ENCODE measurements at regions not wholly inside any gene's neighbourhood (a gene's known extent, or its start where the extent isn't known, plus 50 kb on each side); places are given as distances from the start of the nearest gene placed in this dataset.

DNA sequence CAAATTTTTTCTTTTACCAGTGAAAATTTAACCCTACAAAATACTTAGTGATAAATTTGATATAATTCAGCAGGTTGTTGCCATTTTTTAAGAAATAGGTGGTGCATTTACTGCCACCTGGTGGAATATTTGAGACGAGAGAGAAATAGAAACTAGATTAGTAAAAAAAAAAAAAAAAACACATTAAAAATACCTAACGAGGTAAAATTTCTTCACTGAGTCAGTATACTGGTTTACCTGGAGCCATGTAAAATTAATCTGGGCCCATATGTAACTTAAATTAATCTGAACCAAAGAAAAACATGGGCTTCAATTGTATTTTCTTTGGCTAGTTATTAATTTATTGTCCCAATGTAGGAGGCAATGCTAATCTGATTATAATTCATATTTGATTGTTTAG, 520.8 kb downstream of the EPM2A start:
- DNase-seq: no peak

DNA sequence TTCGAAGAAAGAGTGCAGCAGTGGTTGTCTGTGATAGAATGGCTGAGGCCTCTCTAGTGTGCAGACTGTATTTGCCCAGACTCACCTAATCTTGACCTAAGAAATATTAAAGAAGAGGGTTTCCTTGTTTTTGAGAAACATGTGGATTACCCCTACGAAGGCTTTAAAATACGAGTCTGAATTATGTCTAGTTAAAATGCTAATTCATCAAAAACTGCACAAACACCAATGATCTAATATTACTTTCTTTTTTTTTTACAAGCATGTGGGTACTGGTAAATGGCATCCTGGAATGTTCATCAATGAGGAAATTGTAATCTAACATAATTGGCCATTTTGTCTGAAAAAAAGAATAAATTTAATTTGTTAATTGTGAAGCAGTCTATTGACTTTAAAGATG, 510.9 kb downstream of the EPM2A start:
- no peak for DNase-seq

DNA sequence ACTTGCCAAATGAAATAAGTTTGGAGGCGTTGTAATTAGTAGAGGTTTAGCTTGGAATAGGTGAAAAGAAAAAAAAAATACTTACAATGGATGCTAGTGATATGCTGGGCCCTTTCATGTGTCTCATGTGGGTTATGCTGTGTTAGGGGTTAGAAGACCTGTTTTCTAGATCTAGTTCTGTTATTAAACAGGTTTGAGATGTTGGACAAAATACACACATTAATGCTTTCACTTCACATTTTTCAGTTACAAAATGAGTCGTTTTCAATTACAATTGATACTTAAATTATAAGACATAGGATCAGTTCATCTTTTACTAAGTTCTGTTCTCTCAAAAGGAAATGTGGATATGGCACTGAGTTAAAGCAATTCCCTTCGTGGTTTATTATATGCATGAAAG, 509.8 kb downstream of the EPM2A start:
- no peak for DNase-seq

DNA sequence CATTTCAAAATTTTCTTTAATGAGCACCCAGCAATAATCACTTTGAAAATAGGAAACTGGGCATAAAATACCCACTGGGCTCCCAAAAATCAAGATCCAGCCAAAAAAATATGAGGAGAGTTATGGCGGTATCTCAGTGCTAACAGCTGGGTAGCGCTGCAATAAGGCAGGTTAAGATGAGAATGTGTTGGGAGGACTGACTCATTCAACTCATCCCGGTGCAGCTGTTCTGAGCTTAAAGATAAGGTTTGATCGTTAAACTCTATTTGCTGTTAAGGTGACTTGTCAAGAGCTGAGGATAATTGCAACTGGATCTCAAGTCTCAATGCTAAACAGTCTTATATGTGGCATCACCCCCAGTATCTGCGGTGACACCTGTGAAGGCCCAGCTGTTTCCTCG, 507.7 kb downstream of the EPM2A start:
- DNase-seq: no peak

DNA sequence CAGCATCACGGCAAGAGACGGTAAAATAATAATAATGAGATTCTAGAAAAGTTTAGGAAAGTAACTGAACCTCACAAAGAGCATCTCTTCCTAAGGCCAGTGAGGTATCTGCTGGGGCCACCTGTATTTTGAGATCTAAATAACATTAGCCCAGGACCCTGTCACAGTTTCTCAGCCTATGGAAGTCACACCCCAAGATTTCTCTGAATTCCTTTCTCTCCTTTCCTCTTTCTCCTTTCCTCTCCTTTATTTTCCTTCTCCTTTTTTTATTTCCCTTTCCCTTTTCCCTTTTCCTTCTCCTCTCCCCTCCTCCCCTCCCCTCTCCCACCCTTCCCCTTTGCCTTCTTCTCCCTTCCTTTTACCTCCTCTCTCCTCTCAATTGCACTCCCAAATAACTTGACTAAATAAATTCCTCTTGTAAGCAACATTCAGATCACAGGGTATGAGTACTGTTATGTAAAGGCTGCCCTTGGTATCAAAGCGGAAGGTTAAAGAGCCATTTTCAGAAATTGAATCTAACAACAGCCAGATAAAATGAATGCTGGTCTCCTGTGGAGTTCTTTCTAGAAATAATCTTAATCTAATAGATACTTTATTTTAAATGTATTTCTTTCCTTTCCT, 506.2 kb downstream of the EPM2A start:
- no peak for DNase-seq

DNA sequence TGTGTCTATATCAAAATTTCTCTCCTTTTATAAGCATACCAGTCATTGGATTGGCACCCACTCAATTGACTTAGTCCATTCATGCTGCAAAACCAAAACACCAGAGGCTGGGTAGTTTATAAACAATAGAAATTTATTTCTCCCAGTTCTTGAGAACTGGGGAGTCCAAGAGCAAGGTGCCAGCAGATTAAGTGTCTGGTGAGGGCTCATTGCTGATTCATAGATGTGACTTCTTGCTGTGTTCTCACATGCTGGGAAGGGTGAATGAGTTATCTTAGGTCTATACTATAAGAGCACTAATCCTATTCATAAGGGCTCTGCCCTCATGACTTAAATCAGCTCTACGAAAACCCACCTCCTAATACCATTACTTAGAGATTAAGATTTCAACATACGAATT, 501.4 kb downstream of the EPM2A start:
- no peak for DNase-seq

DNA sequence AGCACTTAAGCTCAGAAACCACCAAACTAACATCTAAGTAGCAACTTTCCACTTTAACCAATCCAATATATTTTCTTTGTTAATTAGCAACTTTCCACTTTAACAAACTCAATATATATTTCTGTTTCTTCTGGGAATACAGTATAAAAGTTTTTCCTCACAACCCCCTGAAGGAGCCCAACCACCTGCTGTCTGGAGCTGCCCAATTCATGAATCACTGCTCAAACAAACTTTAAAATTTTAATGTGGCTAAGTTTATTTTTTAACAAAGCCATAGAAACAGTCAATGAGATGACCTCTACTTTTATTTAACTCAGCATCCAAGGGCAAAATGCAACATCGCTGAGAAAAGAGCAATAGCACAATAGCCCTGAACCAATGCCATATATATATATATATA, 500.1 kb downstream of the EPM2A start:
- DNase-seq: no peak

DNA sequence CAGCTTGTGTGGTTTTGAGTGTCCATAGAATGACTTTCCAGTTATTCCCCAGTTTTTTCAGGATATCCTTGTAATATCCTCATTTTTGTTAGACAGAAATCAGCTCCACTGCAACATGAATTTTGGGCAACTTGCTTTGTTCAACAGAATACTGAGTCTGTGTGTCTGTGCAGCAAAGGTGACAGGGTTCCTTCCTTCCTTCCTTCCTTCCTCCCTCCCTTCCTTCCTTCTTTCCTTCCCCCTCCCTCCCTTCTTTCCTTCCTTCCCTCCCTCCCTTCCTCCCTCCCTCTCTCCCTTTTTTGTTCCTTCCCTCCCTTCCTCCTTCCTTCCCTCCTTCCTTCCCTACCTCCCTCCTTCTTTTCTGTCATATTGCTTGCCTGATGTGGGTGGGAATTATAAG, 496.5 kb downstream of the EPM2A start:
- no peak for DNase-seq

DNA sequence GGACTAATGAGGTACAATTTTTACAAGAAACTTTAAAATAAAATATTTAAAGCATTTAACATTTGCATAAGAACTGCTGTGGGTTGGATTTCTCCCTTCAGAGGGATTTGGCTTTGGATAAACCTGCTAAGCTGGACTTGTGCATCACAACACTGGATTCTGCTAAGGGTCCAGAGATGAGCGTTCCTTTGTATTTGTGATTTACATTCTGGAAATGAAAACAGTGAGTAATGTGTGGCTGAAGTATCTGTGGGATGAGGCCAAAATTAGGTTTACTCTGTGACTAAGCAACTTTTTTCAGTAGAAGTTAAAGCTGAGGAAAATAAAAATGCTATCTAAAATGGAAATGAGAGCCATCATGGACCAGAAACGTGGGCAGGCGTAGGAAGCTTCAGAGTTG, 494.3 kb downstream of the EPM2A start:
- no peak for DNase-seq

DNA sequence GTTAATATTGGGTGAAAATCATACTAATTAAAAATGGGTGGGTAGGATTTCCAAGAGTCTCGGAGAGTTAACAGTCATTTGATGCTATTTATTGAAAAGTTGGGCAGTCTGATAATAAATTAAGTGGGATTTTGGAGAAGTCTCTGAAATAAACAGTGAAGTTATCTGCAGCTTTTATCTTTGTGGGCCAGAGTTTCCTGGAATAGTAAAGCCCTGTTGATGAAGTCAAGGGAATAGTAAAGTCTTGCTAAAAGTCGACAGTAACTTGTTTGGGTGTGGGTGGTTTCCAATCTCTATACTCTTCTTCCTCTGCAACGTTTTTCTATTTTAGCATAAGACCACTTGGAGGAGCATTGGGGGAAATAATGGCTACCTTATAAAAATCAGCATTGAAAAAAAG, 493.6 kb downstream of the EPM2A start:
- DNase-seq: no peak

DNA sequence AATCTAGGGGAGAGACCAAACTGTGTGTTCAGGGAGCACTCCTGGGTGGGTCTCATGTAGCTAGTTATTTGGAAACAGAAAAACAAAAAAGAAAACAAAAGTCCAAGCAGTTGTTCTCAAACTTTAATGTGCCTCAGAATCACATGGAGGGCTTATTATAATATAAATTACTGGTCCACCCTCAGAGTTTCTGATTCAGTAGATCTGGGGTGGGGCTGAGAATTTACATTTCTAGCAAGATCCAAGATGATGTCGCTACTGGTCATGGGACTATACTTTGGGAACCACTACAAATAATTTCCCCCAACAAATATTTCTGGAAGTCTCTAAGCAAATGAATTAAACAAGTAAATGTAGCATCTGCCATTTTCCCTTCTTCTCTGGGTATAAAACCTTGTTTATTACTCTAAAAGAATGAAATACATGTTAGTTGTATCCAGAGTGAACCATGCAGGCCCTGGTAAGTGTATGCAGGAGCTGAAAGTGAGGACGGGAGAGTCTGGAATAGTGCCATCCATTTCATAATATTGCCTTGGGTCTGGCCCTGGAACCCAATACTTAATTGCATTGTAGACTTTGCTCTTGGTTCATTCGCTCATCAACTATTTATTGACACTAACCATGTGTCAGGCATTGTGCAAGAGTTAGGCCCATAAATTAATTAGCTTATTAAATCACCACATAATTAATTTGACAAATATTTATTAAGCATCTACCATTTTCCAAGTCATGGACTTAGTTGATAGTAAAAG, 490.8 kb downstream of the EPM2A start:
- no peak for DNase-seq

DNA sequence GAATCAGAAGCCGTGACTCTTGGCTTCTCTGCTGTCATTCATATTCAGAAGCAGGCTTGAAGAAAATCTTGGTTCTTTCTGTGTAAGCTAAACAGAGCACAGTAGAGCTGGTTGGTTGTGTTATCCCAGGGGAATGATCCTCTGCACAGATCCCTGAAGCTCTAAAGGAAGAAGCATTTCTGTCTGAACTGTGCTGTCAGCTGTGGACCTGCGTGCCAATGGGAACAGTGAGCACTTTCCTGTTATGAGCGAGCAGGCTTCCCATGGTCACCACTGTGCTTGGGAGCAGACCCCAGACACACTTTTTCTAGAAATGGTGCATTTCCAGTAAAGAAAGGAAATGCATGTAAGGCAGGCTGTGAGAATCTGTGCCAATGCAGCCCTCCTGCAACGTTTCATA, 490.2 kb downstream of the EPM2A start:
- DNase-seq: no peak

DNA sequence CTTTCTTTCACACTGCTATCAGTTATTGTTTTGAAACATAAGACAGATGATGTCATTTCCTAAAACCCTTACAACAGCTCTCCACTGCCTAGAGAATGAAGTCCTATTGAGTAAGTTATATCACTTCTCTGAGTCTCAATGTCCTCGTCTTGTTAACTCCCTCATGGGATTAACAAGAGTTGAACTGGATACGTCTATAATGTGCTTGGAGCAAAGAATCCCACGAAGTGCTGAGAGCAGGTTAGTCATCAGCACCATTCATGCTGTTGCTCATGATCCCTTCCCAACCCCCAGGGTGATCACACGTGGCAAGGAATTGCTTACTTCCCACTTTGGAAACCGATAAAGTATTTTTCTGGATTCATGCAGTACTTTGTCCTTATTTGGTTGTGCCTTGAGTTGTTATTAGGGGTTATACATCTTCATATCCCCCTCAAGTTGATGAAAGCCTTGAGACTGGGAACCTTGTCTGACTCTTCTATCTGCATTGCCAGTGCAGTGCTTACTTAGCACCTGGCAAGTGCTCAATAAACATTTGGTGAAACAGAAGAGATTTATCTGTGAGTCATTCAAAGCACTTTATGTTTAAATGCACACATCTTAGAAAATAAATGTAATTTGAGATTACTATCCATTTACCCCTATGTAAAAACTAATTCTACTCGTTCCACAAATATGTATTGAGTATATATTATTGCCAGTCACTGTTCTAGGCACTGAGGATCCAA, 487.5 kb downstream of the EPM2A start:
- no peak for DNase-seq

DNA sequence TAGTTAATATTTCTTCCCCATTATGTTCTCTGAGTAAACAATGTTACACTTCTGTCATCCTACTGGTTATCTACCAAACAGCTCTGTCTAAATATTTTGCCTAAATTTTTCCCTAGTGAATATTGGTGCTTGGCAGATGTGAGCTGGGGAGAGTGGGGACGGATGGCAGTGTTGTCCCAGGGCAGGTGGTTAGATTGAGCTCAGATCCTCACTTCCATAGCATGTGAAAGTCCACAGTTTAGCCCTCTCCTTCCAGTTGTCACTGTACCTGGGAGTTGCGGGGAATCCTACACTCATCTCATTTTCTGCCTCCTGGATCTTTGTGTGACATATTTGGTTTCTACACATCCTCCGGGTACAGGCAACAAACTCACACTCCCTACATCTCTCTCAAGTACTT, 484.9 kb downstream of the EPM2A start:
- DNase-seq: no peak

DNA sequence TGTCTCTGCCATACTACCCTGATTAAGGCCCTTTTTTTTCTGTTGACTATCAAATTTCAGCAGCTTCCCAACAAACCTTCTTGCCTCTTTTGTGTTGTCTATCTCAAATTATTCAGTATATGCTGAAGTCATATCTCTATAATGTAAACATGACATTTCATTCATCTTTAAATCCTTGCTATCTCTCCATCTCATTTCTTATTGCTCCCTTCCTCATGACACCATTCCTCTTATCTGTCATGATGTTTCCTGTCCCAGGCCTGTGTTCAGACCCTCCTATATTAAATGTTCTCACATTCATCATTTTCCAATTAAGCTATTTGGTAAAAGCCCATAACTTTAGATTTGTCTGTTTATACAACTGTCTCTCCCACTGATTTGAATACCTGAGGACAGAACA, 482.6 kb downstream of the EPM2A start:
- DNase-seq: no peak

DNA sequence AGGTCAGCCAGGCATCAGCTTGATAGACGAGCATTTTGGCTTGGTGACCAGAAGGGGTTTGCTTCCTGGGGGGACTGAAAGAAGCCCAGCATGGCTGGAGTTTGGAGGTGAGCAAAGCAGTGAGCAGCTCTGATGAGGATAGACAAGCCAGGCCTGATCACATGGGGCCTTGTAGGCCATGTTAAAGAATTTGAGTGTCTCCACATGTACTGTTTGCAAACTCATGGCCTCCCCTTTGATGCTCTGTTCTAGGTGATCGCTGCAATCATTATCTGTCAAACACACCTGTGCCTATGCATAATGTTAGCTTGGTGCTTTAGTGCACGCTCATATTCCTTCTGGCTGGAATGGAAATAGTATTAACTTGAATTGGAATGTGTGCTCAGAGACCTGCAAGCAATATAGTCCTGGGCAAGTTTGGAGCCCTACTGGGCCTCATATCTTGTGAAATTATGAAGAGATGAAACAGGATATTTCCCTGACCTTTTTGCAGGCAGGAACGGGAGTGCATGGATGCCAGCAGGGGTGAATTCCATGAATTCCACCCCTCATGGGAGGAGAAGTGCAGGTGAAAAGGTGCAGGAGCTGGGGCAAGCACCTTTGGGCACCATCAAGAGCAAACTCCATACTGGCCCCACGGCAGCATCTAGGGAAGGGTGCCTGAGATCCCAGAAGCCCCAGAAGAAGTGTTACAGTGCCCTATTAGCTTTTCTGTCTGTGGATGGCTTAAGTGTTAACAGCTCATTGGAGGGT, 480.5 kb downstream of the EPM2A start:
- DNase-seq: no peak

DNA sequence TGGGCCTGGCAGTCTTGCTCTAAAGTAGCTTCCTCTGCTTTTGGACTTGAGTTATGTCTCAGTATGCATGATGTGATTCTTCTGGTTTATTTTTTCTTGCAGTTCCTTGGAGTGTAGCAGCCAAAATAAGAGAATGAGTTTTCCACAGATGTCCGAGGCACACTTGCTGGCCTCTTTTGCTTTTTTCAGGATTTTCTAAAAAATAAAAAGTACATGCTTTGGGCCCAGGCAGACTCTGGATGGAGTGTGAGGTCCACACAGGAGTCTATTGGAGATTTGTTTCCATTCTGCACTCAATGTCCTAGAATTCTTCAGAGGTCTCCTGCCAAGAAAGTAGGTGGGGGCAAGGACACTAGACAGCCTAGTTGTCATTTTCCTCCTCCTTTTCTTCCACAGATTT, 477.6 kb downstream of the EPM2A start:
- DNase-seq: no peak

DNA sequence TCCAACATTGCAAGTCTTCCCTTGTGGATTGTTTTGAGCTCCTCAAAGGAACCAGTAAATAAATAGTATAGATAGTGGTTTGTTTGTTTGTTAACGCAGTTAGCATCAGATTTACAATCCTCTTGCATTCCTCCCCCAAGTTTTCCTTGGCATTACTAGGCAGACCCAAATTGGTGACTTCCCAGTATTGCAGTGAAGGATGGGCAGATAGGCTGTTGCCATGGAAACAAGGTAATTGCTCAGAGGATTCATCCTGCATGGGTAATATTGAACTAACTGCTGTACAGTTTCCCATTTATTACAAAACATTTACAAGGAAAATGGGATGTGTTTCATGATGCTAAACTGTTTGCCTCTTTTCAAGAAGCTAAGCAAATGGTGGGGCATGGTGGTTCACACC, 477.2 kb downstream of the EPM2A start:
- no peak for DNase-seq

DNA sequence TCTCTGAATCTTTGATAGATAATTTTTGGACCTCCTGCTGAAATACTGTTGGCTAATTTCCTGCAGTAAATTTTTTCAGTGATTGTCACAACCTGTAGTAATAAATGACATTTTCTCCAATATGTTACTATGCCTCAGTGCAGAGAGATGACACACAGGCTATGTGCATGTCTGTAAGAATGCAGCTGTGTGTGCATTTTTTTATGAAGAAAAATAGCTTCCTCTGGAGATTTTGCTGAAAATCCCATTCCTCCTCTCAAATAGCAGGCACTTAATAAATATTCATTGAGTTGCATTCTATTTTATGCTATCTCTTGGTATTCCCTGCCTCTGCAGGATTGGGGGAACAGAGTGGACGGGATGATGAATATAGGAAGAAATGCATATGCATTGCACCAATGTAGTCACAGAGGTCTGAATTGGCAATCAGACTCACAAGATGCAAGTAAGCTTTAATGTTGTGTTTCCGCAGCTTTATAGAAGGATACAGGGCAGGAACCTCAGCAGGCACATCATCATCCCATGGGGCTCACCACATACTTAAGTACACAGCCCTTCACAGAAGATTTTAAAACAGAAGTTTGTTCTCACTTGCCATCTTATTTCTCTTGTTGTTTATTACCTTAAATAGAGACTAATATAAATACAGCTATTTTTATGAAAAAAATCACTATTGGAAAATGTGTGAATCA, 474.7 kb downstream of the EPM2A start:
- DNase-seq: no peak

DNA sequence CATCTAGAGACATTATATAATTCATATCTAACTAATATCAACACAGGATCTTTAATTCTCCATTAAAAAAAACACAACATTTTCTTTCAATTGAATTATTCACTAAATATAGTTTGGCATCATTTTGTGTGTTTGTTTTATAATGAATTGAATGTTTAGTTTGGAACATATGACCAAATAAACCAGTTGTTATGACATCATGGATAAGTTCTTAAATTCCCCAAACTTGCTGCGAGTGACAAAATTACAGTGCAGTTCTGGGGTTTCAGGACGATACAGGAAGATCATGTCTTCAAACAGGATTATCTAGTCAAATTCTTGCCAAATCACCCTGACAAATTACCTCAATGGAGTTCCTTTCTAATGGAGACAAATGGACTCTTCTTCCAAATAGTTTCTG, 473.6 kb downstream of the EPM2A start:
- DNase-seq: no peak

DNA sequence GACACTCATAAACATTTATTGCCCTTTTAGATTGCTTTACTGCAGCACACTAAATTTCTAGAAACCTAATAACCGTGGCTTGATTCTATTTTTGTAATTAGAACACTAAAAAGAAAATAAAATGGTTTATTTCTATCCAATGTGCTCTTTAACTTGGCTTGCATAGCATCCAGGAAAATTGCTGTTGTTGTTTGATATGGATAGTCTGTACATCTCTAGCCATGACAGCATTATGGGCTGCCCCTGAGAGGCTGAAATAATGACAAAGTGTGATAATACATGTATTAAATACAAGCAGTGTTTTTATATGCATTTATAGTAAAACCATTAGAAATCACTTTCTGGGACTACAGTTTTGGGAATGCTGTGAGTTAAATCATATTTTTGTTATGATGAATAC, 472.5 kb downstream of the EPM2A start:
- no peak for DNase-seq

DNA sequence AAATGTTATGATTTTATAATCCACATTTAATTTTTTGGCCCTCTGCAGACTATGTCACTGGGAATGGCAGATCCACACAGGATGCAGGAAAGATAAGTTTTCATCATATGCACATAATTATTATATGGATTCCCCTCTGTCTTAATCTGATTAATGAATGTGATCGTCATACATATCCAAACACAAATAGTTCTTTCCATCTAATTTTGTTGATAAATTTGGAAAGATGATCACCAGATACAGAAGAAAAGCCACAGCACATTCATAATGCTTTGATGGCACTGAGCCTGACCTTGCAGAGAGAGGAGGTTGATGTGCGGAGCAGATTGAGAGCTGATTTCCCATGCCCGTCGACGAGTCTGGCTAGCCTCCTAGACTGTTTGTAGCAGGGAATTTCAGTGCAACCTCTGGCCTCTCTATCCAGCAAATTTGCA, 471.5 kb downstream of the EPM2A start:
- no peak for DNase-seq

All from activated T-cell treated with anti-CD3 and anti-CD28 coated beads, Interleukin-2, amount 50 U/mL, for 1 hour (primary cell).